Activated T-cell treated with anti-CD3 and anti-CD28 coated beads, Interleukin-2, amount 50 U/mL, for 4 hours (primary cell): ENCODE measurements at regions not wholly inside any gene's neighbourhood (a gene's known extent, or its start where the extent isn't known, plus 50 kb on each side); places are given as distances from the start of the nearest gene placed in this dataset.

Source experiments
- ATAC-seq, 2 donors: fragments of 200-7000 bp; cut with Tn5 transposase; one replicate each; pipeline ENCODE4 v1.10.0; 2021
- DNase-seq: peaks from one replicate; pipeline ENCODE4 v3.0.0-alpha.2; 2020
- H3K27me3 Mint-ChIP-seq: one replicate; pipeline ENCODE4 v1.8.0; 2021; ENCODE audit warnings: low read depth, mixed read lengths
- H3K36me3 Mint-ChIP-seq: one replicate; pipeline ENCODE4 v1.8.0; 2022; ENCODE audit warnings: mixed read lengths; ENCODE audit not compliant: insufficient read depth
- H3K4me1 Mint-ChIP-seq: one replicate; pipeline ENCODE4 v1.8.0; 2021; ENCODE audit warnings: low read depth, mixed read lengths
- H3K4me3 Mint-ChIP-seq: one replicate; pipeline ENCODE4 v1.8.0; 2021; ENCODE audit warnings: mild to moderate bottlenecking, moderate library complexity, mixed read lengths
- H3K9me3 Mint-ChIP-seq: one replicate; pipeline ENCODE4 v1.8.0; 2021; ENCODE audit warnings: mixed read lengths

DNA sequence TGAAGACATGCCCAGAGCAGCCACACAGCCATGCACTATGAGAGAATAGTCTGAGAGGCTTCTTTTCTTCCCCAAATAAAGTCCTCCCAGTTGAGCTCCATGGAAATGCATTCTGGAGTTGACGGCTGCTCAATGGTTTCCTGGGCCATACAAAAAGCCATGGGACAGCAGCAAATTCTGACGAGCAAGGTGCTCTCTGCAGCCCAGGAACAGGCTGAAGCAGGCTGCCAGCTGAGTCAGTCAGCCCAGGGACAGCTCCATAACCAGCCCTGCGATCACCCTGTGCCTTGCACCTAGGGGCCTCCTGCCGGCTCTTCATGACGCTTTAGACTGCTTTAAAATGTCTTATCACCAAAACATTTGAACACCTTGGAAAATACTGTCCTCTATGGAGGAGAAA lies 256.3 kb upstream of the CHRNA7 start:
- Mint-ChIP-seq H3K36me3 (no peaks in the 10 kb centered on the region), H3K4me3 (no peak overlapping the region), H3K9me3 (no peaks in the 10 kb centered on the region), H3K27me3 (peaks cover 2% of the 10 kb centered on the region), H3K4me1 (no peaks in the 10 kb centered on the region)
- no peak for ATAC-seq
- no peak for DNase-seq

DNA sequence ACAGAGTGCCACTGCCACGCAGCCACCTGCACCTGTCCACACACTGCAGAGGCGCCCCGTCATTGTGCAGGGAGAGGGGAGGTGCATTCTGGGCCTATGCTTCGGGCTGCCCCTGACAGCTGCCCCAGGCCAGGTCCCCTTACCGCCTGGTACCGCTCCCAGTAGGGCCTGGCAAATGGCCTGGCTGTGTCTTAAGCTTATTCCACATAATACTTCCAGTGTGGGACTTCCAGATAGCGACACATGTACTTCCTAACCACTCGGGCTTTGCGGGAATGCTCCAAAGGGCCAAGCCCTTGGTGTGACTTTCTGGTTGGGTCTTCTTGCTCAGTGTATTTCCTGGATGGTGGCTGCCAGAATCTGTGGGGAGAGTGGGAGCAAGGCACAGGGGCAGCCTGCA lies 254.3 kb upstream of the CHRNA7 start:
- Mint-ChIP-seq H3K9me3 (no peaks in the 10 kb centered on the region), H3K4me3 (no peak overlapping the region), H3K36me3 (no peaks in the 10 kb centered on the region), H3K4me1 (no peaks in the 10 kb centered on the region), H3K27me3 (peaks cover 3% of the 10 kb centered on the region)
- DNase-seq = no peak
- no peak for ATAC-seq

GRCh38 chr15:31781261-31781660 lies 249.1 kb upstream of the CHRNA7 start:
- no peak for DNase-seq
- peaks cover 12% of the 10 kb centered on the region for H3K27me3 Mint-ChIP-seq
- H3K4me3 Mint-ChIP-seq = no peak overlapping the region
- no peaks in the 10 kb centered on the region for H3K9me3 Mint-ChIP-seq
- ATAC-seq = no peak
- no peaks in the 10 kb centered on the region for H3K36me3 Mint-ChIP-seq
- H3K4me1 Mint-ChIP-seq = no peaks in the 10 kb centered on the region

- Mint-ChIP-seq H3K27me3 (peaks cover 12% of the 10 kb centered on the region), H3K4me1 (no peaks in the 10 kb centered on the region), H3K9me3 (no peaks in the 10 kb centered on the region), H3K4me3 (no peak overlapping the region), H3K36me3 (no peaks in the 10 kb centered on the region)
- DNase-seq = no peak
- no peak for ATAC-seq
These were observed 248.1 kb upstream of the CHRNA7 start for GRCh38 chr15:31782016-31782783.

- no peak overlapping the region for H3K4me3 Mint-ChIP-seq
- H3K36me3 Mint-ChIP-seq = no peaks in the 10 kb centered on the region
- ATAC-seq (no peak), DNase-seq (no peak)
- no peaks in the 10 kb centered on the region for H3K4me1 Mint-ChIP-seq
- peaks cover 10% of the 10 kb centered on the region for H3K27me3 Mint-ChIP-seq
- no peaks in the 10 kb centered on the region for H3K9me3 Mint-ChIP-seq
These were observed 247.4 kb upstream of the CHRNA7 start for GRCh38 chr15:31782951-31783350.

DNA sequence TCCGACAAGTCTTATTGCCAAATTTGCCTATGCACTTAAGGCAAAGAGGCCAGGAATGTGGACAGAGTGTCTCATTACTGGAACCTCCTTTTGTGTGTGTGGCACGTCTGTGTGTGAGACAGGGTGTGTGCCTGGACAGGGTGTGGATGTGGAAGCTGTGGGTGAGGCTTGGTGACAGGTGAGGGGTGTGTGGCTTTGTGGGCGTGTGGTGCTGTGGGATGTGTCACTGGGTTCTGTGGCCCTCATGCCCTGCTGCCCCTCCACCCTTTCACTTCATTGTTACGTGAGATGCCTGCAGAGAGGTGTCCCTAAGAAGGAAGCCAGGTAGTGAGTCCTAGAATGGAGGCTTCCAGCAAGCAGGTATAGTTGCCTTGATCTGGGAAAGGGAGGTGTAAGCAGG lies 244.0 kb upstream of the CHRNA7 start:
- Mint-ChIP-seq H3K36me3 (no peaks in the 10 kb centered on the region), H3K27me3 (peaks cover 7% of the 10 kb centered on the region), H3K4me3 (no peak overlapping the region), H3K9me3 (no peaks in the 10 kb centered on the region), H3K4me1 (no peaks in the 10 kb centered on the region)
- ATAC-seq = no peak
- DNase-seq = no peak

DNA sequence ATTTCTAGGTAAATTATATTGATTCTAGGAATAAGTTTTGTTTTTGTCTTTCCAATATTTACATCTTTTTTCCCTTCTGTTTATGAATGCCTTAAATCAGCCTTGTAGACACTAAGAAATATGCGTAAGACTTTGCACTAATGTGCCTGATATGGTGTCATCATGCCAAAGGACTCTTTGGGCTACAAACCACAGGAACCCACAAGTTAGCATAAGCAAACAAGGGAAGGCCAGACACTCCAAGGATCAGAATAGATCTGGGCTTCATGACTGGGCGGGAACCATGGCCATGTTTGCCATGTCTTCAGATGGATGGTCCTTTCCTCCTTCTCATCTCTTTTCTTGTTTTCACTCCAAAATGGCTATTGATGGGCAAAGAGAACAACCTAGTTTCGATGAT lies 242.2 kb upstream of the CHRNA7 start:
- Mint-ChIP-seq H3K4me3 (no peak overlapping the region), H3K27me3 (peaks cover 4% of the 10 kb centered on the region), H3K36me3 (no peaks in the 10 kb centered on the region), H3K9me3 (no peaks in the 10 kb centered on the region), H3K4me1 (no peaks in the 10 kb centered on the region)
- DNase-seq = no peak
- ATAC-seq = no peak

GRCh38 chr15:31792611-31793199 lies 237.6 kb upstream of the CHRNA7 start:
- H3K36me3 Mint-ChIP-seq = no peaks in the 10 kb centered on the region

DNA sequence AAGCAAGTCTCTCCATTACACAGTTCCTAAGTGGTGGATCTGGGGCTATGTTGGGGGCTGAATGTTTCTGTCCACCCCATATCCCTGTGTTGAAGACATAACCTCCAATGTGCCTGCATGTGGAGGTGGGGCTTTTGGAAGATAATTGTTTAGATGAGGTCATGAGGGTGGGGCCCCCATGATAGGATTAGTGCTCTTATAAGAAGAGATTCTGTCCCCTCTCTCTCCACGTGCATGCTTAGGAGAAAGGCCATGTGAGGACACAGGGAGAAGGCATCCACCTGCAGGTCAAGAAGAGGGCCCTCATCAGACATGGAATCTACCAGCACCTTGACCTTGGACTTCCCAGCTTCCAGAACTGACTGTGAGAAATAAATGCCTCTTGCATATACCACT lies 231.0 kb upstream of the CHRNA7 start:
- H3K4me3 Mint-ChIP-seq = no peak overlapping the region
- no peaks in the 10 kb centered on the region for H3K36me3 Mint-ChIP-seq
- H3K4me1 Mint-ChIP-seq = no peaks in the 10 kb centered on the region
- no peak for ATAC-seq
- no peaks in the 10 kb centered on the region for H3K9me3 Mint-ChIP-seq
- no peaks in the 10 kb centered on the region for H3K27me3 Mint-ChIP-seq
- no peak for DNase-seq

More at GRCh38 chr15:31792611-31793199, 237.6 kb upstream of the CHRNA7 start:
- no peak for ATAC-seq
- DNase-seq = no peak
- Mint-ChIP-seq H3K9me3 (no peaks in the 10 kb centered on the region), H3K4me3 (no peak overlapping the region), H3K4me1 (no peaks in the 10 kb centered on the region), H3K27me3 (peaks cover 3% of the 10 kb centered on the region)

- DNase-seq (no peak), ATAC-seq (no peak)
- H3K4me3 Mint-ChIP-seq = no peak overlapping the region
- H3K4me1 Mint-ChIP-seq = no peaks in the 10 kb centered on the region
- no peaks in the 10 kb centered on the region for H3K36me3 Mint-ChIP-seq
- no peaks in the 10 kb centered on the region for H3K27me3 Mint-ChIP-seq
- no peaks in the 10 kb centered on the region for H3K9me3 Mint-ChIP-seq
These were observed 230.5 kb upstream of the CHRNA7 start for GRCh38 chr15:31799715-31800321.

GRCh38 chr15:31801152-31801551 lies 229.2 kb upstream of the CHRNA7 start:
- Mint-ChIP-seq H3K36me3 (no peaks in the 10 kb centered on the region), H3K4me3 (no peak overlapping the region), H3K27me3 (no peaks in the 10 kb centered on the region), H3K9me3 (no peaks in the 10 kb centered on the region), H3K4me1 (no peaks in the 10 kb centered on the region)
- ATAC-seq (no peak), DNase-seq (no peak)

- no peak for ATAC-seq
- H3K4me3 Mint-ChIP-seq = no peak overlapping the region
- H3K9me3 Mint-ChIP-seq = no peaks in the 10 kb centered on the region
- no peaks in the 10 kb centered on the region for H3K4me1 Mint-ChIP-seq
- no peaks in the 10 kb centered on the region for H3K27me3 Mint-ChIP-seq
- no peaks in the 10 kb centered on the region for H3K36me3 Mint-ChIP-seq
- DNase-seq = no peak
These were observed 227.6 kb upstream of the CHRNA7 start for GRCh38 chr15:31802761-31803160.

DNA sequence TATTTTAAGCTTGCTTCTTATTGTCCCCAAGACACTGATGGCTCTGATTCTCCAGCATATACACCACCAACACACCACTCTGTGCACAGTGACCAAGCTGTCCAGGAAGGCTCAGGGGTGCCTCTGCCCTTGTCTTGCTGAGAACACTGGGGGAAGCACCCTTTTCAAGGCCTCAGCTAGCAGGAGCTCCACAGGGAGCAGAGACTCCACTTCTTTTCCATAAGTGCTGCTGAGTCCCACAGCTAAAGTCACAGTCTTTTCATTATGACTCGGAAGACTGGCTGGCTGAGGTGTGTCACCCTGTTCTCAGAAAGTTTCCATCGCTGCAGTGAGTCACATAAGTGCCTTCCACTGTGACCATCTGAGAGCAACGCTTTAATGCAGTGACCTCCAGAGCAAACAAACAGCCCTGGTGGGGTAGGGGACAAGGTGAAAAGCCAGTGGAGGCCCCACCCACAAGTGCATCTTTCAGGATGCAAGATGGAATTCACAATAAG lies 226.9 kb upstream of the CHRNA7 start:
- Mint-ChIP-seq H3K9me3 (no peaks in the 10 kb centered on the region), H3K27me3 (no peaks in the 10 kb centered on the region), H3K36me3 (no peaks in the 10 kb centered on the region), H3K4me3 (no peak overlapping the region), H3K4me1 (no peaks in the 10 kb centered on the region)
- ATAC-seq = peak in 1 of 2 donors; percentile 23
- no peak for DNase-seq

- Mint-ChIP-seq H3K4me1 (no peaks in the 10 kb centered on the region), H3K36me3 (no peaks in the 10 kb centered on the region), H3K27me3 (no peaks in the 10 kb centered on the region), H3K9me3 (no peaks in the 10 kb centered on the region), H3K4me3 (no peak overlapping the region)
- ATAC-seq (no peak), DNase-seq (no peak)
These were observed 225.1 kb upstream of the CHRNA7 start for GRCh38 chr15:31805090-31805662.

DNA sequence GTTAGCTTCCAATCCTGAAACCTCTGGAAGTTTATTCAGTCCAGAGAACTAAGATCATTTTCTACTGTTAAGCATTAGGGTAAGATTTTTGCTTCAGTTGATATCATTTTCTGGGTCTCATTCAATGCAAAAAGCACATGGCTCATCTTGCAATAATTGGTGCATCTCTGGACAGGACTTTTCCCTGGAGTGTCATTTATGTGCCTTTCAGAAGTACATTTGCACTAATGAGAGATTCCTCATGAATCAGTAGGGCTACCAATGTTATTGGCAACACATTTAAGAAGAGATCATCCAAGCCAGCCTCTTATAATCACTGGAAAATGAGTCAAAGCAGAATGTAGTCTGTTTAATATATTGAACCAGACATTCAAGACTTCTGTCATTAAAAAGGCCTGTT lies 224.2 kb upstream of the CHRNA7 start:
- no peak overlapping the region for H3K4me3 Mint-ChIP-seq
- no peaks in the 10 kb centered on the region for H3K27me3 Mint-ChIP-seq

More for the DNA sequence above, 224.2 kb upstream of the CHRNA7 start:
- H3K4me1 Mint-ChIP-seq = no peaks in the 10 kb centered on the region
- ATAC-seq = no peak
- H3K9me3 Mint-ChIP-seq = no peaks in the 10 kb centered on the region
- DNase-seq = no peak
- no peaks in the 10 kb centered on the region for H3K36me3 Mint-ChIP-seq
